Pulmonary artery endothelial cell (primary cell): ENCODE measurements at regions not wholly inside any gene's neighbourhood (a gene's known extent, or its start where the extent isn't known, plus 50 kb on each side); places are given as distances from the start of the nearest gene placed in this dataset.
A peak's percentile ranks its signal among the peaks of the same experiment; 100 is the strongest.
"Not testable (repeated sequence)": the region's sequence is repeated elsewhere in the genome, so short reads cannot be mapped to it uniquely, and the experiment has no call there.

Experiments
- DNase-seq: peaks from one replicate; pipeline ENCODE4 v3.0.0-alpha.2; 2011; ENCODE audit warnings: low read depth, low spot score

DNA sequence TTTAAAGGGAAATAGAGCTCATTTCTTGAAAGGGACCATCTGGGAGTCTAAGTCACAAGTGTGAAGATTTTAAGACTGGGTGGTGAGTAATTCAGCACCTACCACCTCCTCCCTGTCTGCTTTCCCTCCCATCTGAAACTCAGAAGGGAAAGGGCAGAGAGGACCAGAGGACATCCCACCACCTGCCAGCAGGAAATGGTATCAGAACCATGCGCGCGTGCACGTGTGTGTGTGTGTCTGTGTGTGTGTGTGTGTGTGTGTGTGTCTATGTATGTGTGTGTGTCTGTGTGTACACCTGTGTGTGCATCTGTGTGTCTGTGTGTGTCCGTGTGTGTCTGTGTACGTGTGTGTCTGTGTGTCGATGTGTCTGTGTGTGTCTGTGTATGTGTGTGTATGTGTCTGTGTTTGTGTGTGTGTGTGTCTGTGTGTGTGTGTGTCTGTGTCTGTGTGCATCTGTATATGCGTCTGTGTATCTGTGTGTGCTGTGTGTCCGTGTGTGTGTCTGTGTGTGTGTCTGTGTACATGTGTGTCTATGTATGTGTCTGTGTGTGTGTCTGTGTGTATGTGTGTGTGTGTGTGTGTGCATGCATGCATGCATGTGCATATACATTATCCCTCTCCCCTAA, 76.8 kb downstream of the ZFP36L2 start:
- no peak for DNase-seq

DNA sequence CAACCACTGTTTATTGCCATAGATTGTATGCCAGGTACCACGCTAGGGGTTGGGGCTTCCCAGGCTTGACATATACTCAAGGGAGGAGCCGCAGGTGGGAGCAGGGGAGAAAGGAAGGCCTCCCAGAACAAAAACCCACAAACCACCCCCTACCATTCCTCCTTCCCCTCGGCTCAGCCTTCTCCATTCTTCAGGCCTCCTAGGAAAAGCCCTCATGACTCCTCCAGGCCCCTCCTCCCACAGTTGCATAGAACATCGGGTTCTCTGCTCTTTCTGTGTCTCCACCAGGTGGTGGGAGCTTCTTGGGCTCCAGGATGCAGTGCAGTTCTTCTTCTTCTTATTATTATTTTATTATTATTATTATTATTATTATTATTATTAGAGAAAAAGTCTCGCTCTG, 80.3 kb downstream of the ZFP36L2 start:
- DNase-seq: no peak

DNA sequence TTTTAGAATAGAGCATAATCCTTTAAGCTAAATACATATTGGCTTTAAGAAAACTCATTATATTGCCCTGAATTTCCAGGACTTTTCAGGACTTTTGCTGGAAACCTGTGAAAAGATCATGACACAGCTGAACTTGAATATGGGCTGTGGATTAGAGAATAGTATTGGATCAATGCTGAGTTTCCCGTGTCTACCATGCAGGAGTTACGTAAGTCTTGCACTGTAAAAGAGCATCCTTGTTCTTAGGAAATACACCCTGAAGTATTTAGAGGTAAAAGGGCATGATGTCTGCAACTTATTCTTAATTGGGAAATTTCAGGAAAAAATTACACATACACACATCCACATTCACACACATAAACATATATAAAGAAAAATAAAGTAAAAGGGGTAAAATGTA, 82.1 kb downstream of the ZFP36L2 start:
- no peak for DNase-seq

- DNase-seq: no peak
These were observed 82.7 kb downstream of the ZFP36L2 start for GRCh38 chr2:43143756-43144155.

- no peak for DNase-seq
These were observed 83.4 kb downstream of the ZFP36L2 start for GRCh38 chr2:43142921-43143438.

DNA sequence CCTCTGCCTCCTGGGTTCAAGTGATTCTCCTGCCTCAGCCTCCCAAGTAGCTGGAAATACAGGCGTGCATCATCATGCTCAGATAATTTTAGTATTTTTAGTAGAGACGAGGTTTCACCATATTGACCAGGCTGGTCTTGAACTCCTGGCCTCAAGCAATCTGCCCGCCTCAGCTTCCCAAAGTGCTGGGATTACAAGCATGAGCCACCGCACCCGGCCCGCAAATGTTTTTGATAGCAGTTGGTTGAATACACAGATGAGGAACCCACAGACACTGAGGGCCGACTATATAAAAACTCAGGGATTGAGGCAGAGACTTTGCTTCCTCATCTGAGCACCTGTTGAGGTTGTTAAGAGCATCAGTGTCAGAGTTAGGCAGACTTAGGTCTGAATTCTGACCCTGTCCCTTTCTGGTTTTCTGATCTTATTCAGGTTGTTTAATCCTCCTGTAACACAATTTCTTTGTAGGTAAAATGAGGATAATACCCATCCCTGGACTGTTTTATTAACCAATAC, 84.7 kb downstream of the ZFP36L2 start:
- not testable (repeated sequence) for DNase-seq

- DNase-seq: no peak
These were observed 86.3 kb downstream of the ZFP36L2 start for GRCh38 chr2:43139996-43140621.

- DNase-seq: no peak
These were observed 86.9 kb downstream of the ZFP36L2 start for GRCh38 chr2:43139501-43139900.

- DNase-seq: no peak
These were observed 88.0 kb downstream of the ZFP36L2 start for GRCh38 chr2:43138441-43138840.

DNA sequence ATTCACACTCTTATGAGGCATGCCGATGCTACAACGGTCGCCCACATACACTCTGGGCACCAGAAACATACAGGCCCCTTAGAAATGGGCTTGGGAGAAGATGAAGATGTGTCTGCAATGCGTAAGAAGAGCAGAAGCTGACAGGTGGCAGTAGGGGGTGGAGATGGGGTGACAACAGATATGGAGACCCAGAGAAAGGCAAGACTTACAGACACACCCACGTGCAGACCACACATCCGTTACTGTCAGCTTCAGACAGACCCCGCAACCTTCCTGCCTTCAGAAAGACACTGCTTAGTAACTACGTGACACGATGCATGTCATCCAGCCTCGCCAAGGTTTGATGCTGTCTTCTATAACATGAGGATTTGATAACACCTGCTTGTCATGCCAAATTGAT, 89.5 kb downstream of the ZFP36L2 start:
- no peak for DNase-seq

GRCh38 chr2:43136011-43136799, 90.2 kb downstream of the ZFP36L2 start:
- DNase-seq: no peak

DNA sequence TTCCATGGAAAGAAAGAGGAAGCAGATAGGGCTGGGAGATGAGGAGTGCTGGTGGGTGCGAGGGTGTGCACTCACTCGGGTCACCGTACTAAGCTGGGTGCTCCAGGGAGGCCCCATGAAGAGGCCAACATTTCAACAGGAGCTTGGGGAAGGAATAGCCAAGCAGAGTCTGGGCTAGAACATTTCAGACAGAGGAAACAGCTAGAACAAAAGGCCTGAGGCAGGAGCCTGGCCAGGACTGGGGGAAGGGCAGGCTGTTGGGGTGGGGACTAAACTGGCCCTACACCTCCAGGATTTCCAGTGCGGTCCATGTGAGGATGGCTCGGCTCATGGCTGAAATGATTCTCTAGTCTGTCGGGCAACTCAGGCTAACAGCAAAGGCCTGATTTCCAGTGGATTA, 90.8 kb downstream of the ZFP36L2 start:
- DNase-seq: no peak

DNA sequence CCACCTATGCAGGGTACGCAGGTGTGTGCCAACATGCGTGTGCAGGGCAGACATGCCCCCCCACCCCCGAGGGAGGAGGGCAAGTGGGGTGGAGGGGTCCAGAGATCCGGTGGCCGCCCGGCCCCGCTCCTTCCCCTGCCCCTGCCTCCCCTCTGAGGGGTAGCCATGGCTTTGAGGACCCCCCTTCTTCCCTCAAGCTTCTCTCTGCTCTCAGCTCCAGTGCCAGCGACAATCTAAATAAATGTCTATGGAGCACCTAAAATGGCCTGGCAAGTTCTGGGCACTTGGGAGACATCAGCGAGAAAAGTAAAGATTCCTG, 91.9 kb downstream of the ZFP36L2 start:
- no peak for DNase-seq

DNA sequence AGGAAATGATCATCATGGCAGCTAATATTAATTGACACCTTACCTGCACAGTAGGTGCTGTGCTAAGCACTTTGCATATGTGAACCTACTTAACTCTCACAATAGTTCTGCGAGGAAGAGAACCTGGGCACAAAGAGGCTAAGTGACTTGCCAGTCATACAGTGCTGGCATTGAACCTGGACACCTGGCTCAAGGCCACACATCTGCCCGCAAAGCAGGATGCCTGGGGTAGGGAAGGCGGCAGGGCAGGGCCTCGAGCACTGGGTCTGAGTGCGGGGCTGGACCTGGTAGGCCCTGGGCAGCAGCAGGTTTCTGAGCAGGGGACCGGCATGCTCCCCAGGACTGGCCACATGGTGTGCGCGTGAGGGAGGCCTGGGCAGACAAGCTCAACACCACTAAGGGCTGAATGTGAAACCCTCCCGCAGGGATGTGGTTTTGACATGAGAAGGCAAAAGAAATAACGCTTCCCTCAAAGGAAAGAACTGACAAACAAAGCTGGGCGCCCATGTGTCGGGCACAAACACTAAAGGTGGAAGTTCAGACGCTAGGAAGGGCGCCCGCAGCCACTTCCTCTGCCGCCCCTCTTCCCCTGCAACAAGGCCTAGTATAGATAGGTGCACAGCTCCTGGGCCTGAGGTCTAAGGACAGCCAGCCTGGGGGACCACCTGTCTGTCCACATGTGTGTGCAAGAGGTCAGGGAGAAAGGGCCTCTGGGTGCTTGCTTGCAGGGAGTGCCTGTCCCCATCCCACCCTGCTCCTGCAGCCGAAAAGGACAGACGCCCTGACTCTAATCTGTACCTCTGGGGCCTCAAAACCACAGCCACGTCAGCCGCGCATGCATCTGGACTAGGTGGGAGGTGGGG, 92.5 kb downstream of the ZFP36L2 start:
- no peak for DNase-seq

GRCh38 chr2:43133336-43133707, 93.1 kb downstream of the ZFP36L2 start:
- DNase-seq: no peak

GRCh38 chr2:43132683-43133301, 93.6 kb downstream of the ZFP36L2 start:
- no peak for DNase-seq

- no peak for DNase-seq
These were observed 94.3 kb downstream of the ZFP36L2 start for GRCh38 chr2:43131890-43132682.

DNA sequence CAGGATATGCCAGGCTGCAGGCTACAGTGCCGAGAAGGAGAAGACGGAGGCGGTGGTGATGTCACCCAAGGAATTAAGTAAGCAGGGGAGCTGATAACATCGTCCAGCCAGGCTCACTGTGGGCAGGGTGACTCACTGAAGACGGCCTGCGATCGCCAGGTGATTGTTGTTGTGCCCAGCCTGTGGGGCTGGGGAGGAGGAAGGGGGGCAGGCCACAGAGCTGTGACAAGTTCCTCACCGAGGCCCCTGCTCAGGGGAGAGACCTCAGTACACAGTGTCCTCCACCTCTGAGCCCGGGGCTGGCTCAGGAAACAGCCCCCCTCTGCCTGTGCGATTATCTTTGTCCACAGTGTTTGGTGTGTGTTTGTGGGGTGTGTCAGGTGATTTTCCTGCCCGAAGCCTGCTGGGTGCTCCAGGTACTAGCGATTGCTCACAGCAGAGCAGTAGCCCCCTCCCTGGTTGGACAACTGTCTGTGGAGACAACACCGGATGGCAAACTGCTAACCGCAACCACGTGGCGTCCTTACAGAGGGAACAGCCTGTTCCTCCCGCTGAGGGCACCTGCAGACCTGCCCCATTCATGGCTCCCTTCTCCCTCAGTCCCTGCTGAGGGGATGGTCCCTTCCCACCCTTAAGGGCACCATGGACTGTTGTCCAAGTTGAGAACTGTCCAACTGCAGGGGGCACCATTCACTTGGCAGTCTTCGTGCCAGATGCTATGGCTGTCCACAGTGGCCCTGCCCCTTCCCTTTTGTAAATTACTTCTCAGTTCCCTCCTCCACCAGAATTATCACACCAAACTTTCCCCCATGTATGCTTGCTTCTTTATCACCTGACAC, 95.1 kb downstream of the ZFP36L2 start:
- DNase-seq: peak; percentile 73

DNA sequence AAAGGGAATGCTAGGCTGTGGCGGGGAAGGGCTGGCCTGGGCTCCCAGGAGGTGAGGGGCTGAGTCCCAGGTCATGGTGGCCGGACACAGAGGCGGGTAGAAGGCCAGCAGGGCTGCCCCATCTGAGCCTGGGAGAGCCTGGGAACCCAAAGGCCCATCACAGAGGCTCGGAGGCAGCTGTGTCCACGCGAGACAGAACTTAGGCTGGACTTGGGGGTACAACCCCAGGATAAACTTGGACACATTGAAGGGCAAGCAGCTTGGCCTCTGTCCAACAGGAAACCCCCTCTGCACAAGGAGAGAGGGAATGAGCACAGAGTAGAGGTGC, 95.9 kb downstream of the ZFP36L2 start:
- DNase-seq: no peak
